ENCODE measurements at regions not wholly inside any gene's neighbourhood (a gene's known extent, or its start where the extent isn't known, plus 50 kb on each side); places are given as distances from the start of the nearest gene placed in this dataset.

DNA sequence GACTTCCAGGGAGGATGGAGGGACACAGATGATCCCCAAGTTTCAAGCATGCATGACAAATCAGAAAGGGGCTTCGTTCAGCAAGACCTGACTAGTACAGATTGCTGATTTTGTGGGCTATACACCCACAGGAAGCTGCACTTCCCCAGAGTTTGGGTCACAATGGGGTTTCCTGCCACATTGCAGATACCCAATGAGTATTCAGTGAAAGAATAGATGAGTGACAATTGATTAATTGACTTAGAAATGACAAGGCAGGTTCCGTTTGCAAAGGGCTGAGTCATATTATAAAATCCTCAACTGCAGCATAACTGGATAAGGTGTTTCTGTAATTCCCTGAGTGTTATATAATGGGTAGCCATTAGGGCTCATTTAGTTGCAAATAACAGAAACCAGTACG lies 146.6 kb upstream of the TBL1X start:
- ATAC-seq (ENCODE audit: low read depth) (no peak), DNase-seq (no peak)
- Mint-ChIP-seq H3K27me3 (no peaks in the 10 kb centered on the region), H3K4me1 (peaks cover 21% of the 10 kb centered on the region), H3K27ac (no peak overlapping the region), H3K9me3 (no peaks in the 10 kb centered on the region), H3K36me3 (ENCODE audit: low read depth) (no peaks in the 10 kb centered on the region), H3K4me3 (no peak overlapping the region)
- CTCF ChIA-PET, result no interaction called here
- intact Hi-C loops (cut with micrococcal nuclease), result no loop called here
- TF ChIP-seq, protein P1, sequence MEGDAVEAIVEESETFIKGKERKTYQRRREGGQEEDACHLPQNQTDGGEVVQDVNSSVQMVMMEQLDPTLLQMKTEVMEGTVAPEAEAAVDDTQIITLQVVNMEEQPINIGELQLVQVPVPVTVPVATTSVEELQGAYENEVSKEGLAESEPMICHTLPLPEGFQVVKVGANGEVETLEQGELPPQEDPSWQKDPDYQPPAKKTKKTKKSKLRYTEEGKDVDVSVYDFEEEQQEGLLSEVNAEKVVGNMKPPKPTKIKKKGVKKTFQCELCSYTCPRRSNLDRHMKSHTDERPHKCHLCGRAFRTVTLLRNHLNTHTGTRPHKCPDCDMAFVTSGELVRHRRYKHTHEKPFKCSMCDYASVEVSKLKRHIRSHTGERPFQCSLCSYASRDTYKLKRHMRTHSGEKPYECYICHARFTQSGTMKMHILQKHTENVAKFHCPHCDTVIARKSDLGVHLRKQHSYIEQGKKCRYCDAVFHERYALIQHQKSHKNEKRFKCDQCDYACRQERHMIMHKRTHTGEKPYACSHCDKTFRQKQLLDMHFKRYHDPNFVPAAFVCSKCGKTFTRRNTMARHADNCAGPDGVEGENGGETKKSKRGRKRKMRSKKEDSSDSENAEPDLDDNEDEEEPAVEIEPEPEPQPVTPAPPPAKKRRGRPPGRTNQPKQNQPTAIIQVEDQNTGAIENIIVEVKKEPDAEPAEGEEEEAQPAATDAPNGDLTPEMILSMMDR (IDR thresholded peaks at IDR 0.05), result no peak
- POLR2A ChIA-PET, result no interaction called here

DNA sequence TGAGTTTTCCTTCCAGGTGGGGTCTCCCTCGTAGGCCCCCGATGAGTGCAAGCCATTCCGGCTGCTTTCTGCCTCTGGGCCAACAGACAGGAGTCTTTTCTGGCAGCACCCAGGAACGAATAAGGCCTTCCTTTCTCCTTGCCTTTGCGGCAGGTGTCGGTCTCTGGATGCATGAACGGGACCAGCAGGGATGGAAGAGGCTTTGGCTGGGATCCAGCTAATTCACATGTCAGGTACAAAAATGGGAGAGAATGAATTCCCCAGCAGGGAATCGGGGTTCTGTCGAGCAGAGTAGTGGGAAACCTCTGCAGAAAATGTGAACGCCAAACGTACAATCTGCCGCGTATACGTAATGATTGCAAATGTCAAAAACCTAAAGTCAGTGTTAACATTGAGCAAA lies 146.1 kb upstream of the TBL1X start:
- ATAC-seq (ENCODE audit: low read depth) (no peak), DNase-seq (no peak)
- ChIA-PET CTCF (no interaction called here), POLR2A (no interaction called here)
- Mint-ChIP-seq H3K9me3 (no peaks in the 10 kb centered on the region), H3K27ac (no peak overlapping the region), H3K4me3 (no peak overlapping the region), H3K4me1 (peaks cover 15% of the 10 kb centered on the region), H3K36me3 (ENCODE audit: low read depth) (no peaks in the 10 kb centered on the region), H3K27me3 (no peaks in the 10 kb centered on the region)
- intact Hi-C loops (cut with micrococcal nuclease), result no loop called here
- TF ChIP-seq, protein P1 (IDR thresholded peaks at IDR 0.05), result no peak

DNA sequence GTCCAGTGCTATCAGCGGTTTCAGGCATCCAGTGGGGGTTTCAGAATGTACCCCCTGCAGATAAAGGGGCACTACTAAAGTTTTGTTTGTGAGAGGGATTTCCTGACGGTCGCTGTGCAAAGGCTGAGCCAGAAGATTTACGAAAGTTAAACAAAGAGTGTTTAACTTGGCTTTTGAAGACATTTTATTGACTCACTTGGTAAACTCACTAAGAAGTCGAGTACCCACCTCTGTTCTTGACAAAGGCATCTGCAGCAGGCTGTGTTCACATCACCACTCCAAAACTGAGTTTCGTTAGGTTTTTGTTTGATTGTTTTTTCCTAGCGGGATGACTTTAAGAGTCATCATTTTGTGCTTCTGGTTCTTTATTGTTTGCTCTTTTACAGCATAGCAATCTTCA lies 143.9 kb upstream of the TBL1X start:
- DNase-seq, result no peak
- intact Hi-C loops (cut with micrococcal nuclease), result no loop called here
- no peak overlapping the region for H3K4me3 Mint-ChIP-seq
- H3K27ac Mint-ChIP-seq, result no peak overlapping the region
- ChIA-PET POLR2A (no interaction called here), CTCF (no interaction called here)
- no peaks in the 10 kb centered on the region for H3K9me3 Mint-ChIP-seq
- no peaks in the 10 kb centered on the region for H3K27me3 Mint-ChIP-seq
- H3K4me1 Mint-ChIP-seq, result peaks cover 15% of the 10 kb centered on the region
- TF ChIP-seq, protein P1 (IDR thresholded peaks at IDR 0.05), result no peak
- ATAC-seq (ENCODE audit: low read depth), result no peak
- no peaks in the 10 kb centered on the region for H3K36me3 Mint-ChIP-seq (ENCODE audit: low read depth)

DNA sequence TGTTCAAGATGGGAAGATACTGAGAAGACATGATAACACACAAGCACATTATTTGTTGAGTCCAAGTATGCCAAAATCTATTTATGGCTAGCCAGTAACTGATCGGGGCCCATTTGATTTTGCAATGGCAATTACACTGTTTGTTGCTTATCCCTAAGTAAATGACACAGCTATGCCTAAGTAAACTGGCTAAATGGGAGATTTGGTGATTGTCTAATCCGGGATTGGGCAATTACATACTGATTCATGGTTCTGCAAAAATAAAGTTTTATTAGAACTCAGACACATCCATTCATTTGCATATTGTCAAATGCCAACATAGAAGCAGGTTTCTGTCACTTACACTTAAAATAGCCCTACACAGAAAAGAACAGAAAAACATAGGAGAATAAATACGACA lies 140.2 kb upstream of the TBL1X start:
- DNase-seq (no peak), ATAC-seq (ENCODE audit: low read depth) (no peak)
- POLR2A ChIA-PET, result no interaction called here
- Mint-ChIP-seq H3K9me3 (no peaks in the 10 kb centered on the region), H3K27ac (no peak overlapping the region), H3K27me3 (no peaks in the 10 kb centered on the region), H3K36me3 (ENCODE audit: low read depth) (no peaks in the 10 kb centered on the region), H3K4me3 (no peak overlapping the region), H3K4me1 (peaks cover 7% of the 10 kb centered on the region)
- TF ChIP-seq, protein P1 (IDR thresholded peaks at IDR 0.05), result no peak
- intact Hi-C loops (cut with micrococcal nuclease), result no loop called here
- CTCF ChIA-PET, result no interaction called here

DNA sequence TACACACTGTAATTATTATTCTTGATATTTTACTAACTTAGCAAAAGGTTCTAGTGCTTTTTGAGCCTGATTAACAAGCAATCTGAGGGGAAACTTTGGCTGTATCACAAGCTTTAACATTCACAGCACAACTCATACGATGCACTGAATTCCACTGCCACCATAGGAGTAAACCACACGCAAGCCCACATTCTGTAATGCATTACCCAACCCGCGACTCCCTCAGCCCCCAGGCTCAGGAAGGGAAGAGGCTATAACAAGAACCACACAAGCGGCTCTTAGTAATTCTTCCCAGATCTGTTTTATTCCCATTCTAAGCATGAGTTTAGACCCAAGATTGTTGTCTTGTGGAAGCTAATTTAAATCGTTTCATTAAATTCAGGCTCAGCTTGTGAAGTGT lies 138.5 kb upstream of the TBL1X start:
- ATAC-seq (ENCODE audit: low read depth), result no peak
- intact Hi-C loops (cut with micrococcal nuclease), result no loop called here
- no peaks in the 10 kb centered on the region for H3K27me3 Mint-ChIP-seq
- H3K9me3 Mint-ChIP-seq, result no peaks in the 10 kb centered on the region
- H3K4me1 Mint-ChIP-seq, result peaks cover 7% of the 10 kb centered on the region
- ChIA-PET POLR2A (no interaction called here), CTCF (no interaction called here)
- no peak overlapping the region for H3K4me3 Mint-ChIP-seq
- H3K27ac Mint-ChIP-seq, result no peak overlapping the region
- no peak for DNase-seq
- TF ChIP-seq, protein P1 (IDR thresholded peaks at IDR 0.05), result no peak
- no peaks in the 10 kb centered on the region for H3K36me3 Mint-ChIP-seq (ENCODE audit: low read depth)

Measured in activated B cell treated with CpG ODN at 0.5 μM for 24 hours (primary cell).